Fibroblast of the aortic adventitia (primary cell): ENCODE measurements at regions not wholly inside any gene's neighbourhood (a gene's known extent, or its start where the extent isn't known, plus 50 kb on each side); places are given as distances from the start of the nearest gene placed in this dataset.
"Not testable (repeated sequence)": the region's sequence is repeated elsewhere in the genome, so short reads cannot be mapped to it uniquely, and the experiment has no call there.

Experiments used
- DNase-seq: peaks from one replicate; pipeline ENCODE4 v3.0.0-alpha.2; 2010; ENCODE audit warnings: low read depth
- H3K4me3 ChIP-seq: 2 replicates; pipeline ENCODE4 v1.5.1; 2011; ENCODE audit warnings: low read depth, mild to moderate bottlenecking, control low read depth, low read length, moderate library complexity
- TF ChIP-seq, protein P1 (sequence below): IDR thresholded peaks from 2 replicates; pipeline ENCODE4 v1.5.1; 2011; ENCODE audit warnings: mild to moderate bottlenecking, low read length, control low read depth, inconsistent platforms; ENCODE audit not compliant: insufficient read depth

DNA sequence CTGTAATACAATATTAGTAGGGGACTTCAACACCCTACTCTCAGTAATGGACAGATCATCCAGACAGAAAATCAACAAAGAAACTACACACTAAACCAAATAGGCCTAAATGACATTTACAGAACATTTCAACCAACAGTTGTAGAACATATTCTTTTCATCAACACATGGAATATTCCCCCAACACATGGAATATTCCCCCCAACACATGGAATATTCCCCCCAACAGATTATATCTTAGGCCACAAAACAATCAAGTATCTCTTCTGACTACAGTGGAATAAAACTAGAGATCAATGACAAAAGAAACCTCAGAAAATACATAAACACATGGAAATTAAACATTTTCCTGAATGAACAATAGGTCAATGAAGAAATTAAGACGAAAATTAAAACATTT is 187.2 kb upstream of the RBBP8 start:
- H3K4me3 ChIP-seq = no peak overlapping the region
- TF ChIP-seq, protein P1, sequence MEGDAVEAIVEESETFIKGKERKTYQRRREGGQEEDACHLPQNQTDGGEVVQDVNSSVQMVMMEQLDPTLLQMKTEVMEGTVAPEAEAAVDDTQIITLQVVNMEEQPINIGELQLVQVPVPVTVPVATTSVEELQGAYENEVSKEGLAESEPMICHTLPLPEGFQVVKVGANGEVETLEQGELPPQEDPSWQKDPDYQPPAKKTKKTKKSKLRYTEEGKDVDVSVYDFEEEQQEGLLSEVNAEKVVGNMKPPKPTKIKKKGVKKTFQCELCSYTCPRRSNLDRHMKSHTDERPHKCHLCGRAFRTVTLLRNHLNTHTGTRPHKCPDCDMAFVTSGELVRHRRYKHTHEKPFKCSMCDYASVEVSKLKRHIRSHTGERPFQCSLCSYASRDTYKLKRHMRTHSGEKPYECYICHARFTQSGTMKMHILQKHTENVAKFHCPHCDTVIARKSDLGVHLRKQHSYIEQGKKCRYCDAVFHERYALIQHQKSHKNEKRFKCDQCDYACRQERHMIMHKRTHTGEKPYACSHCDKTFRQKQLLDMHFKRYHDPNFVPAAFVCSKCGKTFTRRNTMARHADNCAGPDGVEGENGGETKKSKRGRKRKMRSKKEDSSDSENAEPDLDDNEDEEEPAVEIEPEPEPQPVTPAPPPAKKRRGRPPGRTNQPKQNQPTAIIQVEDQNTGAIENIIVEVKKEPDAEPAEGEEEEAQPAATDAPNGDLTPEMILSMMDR = no peak
- no peak for DNase-seq

DNA sequence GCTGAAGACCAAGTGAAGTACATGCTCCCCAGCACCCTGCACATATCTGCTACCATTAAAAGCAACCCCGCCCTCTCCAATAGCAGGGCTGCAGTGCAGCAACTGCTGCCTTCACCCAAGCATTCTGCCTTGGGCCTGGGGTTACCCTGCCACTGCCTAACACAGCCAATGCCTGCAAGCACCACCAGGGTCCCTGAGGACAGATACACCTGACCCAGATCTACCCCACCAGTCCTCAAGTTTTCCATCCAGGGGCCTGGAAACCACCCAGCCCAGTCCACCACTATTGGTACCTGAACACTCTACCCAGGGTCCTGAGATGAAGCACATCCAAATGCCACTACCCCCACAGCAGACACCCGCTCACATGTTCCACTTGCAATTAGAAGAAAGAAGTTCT is 181.1 kb upstream of the RBBP8 start:
- TF ChIP-seq, protein P1 = no peak
- no peak for DNase-seq
- H3K4me3 ChIP-seq = no peak overlapping the region

DNA sequence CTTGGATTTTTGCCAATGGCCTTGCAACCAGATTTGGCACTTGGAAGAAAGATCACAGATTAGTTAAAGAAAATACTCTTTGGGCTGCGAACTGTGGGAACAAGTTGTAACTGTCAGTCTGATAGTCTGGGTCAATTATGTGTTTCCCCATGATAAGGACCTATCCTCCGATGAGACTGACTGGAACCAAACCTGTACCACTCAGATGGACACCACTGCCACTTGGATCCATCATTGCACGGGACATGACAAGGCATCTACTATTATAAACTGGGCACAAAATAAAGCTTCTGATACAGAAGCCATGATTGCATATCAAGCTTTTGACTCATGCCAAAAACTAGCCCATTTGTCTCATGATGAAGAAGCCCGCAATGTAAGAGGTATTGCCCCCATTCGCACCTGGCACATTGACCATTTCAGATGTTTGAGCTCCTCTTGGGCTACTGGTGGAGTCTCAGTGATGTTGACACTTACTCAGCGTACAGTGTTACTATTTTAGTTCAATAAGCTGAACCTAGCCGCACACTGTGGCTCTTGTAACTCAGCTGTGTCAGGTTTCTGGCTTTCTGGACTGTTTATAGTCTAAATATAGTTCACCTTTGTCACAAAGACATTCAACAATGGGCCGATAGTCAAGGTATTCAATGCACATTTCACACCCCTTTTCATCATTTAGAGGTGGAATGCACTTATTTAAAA is 179.8 kb upstream of the RBBP8 start:
- H3K4me3 ChIP-seq = no peak overlapping the region
- no peak for DNase-seq
- TF ChIP-seq, protein P1 = no peak

DNA sequence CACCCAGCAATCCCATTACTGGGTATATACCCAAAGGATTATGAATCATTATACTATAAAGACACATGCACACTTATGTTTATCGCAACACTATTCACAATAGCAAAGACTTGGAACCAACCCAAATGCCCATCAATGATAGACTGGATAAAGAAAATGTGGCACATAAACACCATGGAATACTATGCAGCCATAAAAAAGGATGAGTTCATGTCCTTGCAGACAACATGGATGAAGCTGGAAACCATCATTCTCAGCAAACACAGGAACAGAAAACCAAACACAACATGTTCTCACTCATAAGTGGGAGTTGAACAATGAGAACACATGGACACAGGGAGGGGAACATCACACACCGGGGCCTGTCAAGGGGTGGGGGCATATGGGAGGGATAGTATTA is 169.1 kb upstream of the RBBP8 start:
- not testable (repeated sequence) for H3K4me3 ChIP-seq, DNase-seq

DNA sequence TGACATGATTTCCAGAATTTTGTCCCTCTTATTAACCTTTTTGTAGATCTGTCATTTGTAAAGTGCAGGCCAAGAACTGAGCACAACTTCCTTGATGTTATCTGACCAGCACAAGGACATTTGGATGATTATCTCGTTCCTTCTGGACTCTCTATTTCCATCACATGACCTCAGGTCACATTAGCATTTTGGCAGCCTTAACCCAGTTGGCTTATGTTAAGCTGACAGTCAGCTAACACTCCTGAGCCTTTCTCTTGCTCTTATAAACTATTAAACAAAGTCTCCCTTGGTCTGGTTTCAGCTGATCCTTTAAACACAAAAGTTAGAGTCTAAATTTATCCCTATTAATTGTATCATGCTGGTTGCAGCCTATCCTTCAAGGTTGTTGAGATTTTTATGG is 167.2 kb upstream of the RBBP8 start:
- DNase-seq = no peak
- TF ChIP-seq, protein P1 = no peak
- H3K4me3 ChIP-seq = no peak overlapping the region

DNA sequence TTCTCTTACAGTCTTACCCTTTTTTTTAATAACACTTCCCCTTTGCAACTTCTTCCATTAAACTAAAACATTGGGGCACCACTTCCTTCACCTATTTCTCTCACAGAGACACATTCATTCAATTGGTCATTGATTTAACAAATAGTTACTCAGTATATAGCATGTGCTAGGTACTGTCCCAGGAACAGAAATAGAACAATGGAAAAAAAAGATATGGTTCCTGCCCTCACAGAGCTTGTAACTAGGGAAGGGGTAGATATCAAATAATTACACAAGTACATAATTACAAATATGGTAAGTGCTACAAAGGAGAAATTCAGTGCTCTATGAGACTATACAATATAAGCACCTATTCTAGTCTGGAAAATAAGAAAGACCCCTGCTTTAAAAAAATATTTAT is 165.5 kb upstream of the RBBP8 start:
- TF ChIP-seq, protein P1 = no peak
- DNase-seq = no peak
- no peak overlapping the region for H3K4me3 ChIP-seq

DNA sequence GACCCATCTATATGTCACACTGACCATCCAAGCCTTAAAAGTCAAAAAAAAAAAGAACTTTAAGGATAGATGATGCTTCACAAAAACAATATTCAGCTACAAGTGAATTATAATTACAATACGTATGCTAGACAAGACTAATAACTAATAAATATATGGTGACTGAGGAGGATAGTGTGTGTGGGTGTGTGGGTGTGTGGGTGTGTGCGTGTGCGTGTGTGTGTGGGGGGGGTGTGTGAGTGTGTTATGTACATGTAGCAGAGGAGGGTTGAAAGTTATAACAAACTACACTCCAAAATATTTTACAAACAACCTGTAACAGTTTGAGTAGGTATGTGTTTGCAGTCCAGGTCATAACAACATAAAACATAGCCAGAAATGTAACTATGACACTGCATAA is 159.2 kb upstream of the RBBP8 start:
- DNase-seq = no peak
- TF ChIP-seq, protein P1 = no peak

More for the DNA sequence above, 159.2 kb upstream of the RBBP8 start:
- H3K4me3 ChIP-seq = no peak overlapping the region
